Endothelial cell (in vitro differentiated cells): ENCODE measurements at regions not wholly inside any gene's neighbourhood (a gene's known extent, or its start where the extent isn't known, plus 50 kb on each side); places are given as distances from the start of the nearest gene placed in this dataset.

ENCODE experiments used
- DNase-seq: peaks from one replicate; pipeline ENCODE4 v3.0.0; 2021; ENCODE audit warnings: low spot score
- H3K27ac Mint-ChIP-seq: one replicate; pipeline ENCODE4 v1.8.0; 2021; ENCODE audit warnings: mixed read lengths, inconsistent platforms; ENCODE audit not compliant: unreplicated experiment
- H3K27me3 Mint-ChIP-seq: one replicate; pipeline ENCODE4 v1.8.0; 2021; ENCODE audit warnings: mild to moderate bottlenecking, moderate library complexity, mixed read lengths, inconsistent platforms; ENCODE audit not compliant: unreplicated experiment
- H3K36me3 Mint-ChIP-seq: one replicate; pipeline ENCODE4 v1.8.0; 2021; ENCODE audit warnings: mild to moderate bottlenecking, low read depth, mixed read lengths, inconsistent platforms; ENCODE audit not compliant: unreplicated experiment
- H3K4me1 Mint-ChIP-seq: one replicate; pipeline ENCODE4 v1.8.0; 2021; ENCODE audit warnings: mild to moderate bottlenecking, mixed read lengths, inconsistent platforms; ENCODE audit not compliant: unreplicated experiment
- H3K4me3 Mint-ChIP-seq: one replicate; pipeline ENCODE4 v1.8.0; 2021; ENCODE audit warnings: mild to moderate bottlenecking, mixed read lengths, inconsistent platforms; ENCODE audit not compliant: unreplicated experiment
- H3K9me3 Mint-ChIP-seq: one replicate; pipeline ENCODE4 v1.8.0; 2021; ENCODE audit warnings: mixed read lengths, inconsistent platforms; ENCODE audit not compliant: unreplicated experiment
- CTCF ChIP-seq: fragments of 200-600 bp; sonication (generic); IDR thresholded peaks from one replicate; pipeline ENCODE4 v1.5.0; 2021; ENCODE audit warnings: antibody characterized with exemption; ENCODE audit not compliant: unreplicated experiment

GRCh38 chr1:5662086-5662743 lies 330.0 kb downstream of the NPHP4 start:
- no peaks in the 10 kb centered on the region for H3K4me1 Mint-ChIP-seq
- no peak for TF ChIP-seq CTCF
- H3K36me3 Mint-ChIP-seq, result no peaks in the 10 kb centered on the region
- H3K27me3 Mint-ChIP-seq, result peaks cover 6% of the 10 kb centered on the region
- no peak for DNase-seq
- no peak overlapping the region for H3K4me3 Mint-ChIP-seq
- H3K9me3 Mint-ChIP-seq, result no peaks in the 10 kb centered on the region
- no peak overlapping the region for H3K27ac Mint-ChIP-seq

- Mint-ChIP-seq H3K9me3 (no peaks in the 10 kb centered on the region), H3K27me3 (peaks cover 6% of the 10 kb centered on the region), H3K4me1 (no peaks in the 10 kb centered on the region), H3K36me3 (no peaks in the 10 kb centered on the region), H3K4me3 (no peak overlapping the region), H3K27ac (no peak overlapping the region)
- no peak for DNase-seq
- TF ChIP-seq CTCF, result no peak
Measured at GRCh38 chr1:5661196-5662085, 330.8 kb downstream of the NPHP4 start.

GRCh38 chr1:5660141-5660935 lies 331.9 kb downstream of the NPHP4 start:
- Mint-ChIP-seq H3K36me3 (no peaks in the 10 kb centered on the region), H3K4me3 (no peak overlapping the region), H3K9me3 (no peaks in the 10 kb centered on the region), H3K4me1 (no peaks in the 10 kb centered on the region), H3K27me3 (peaks cover 6% of the 10 kb centered on the region), H3K27ac (no peak overlapping the region)
- TF ChIP-seq CTCF, result no peak
- no peak for DNase-seq

GRCh38 chr1:5659606-5660005 lies 332.6 kb downstream of the NPHP4 start:
- Mint-ChIP-seq H3K4me1 (no peaks in the 10 kb centered on the region), H3K27ac (no peak overlapping the region), H3K27me3 (peaks cover 6% of the 10 kb centered on the region), H3K4me3 (no peak overlapping the region), H3K9me3 (no peaks in the 10 kb centered on the region), H3K36me3 (no peaks in the 10 kb centered on the region)
- no peak for DNase-seq
- TF ChIP-seq CTCF, result no peak
